Brain microvascular endothelial cell (primary cell): ENCODE measurements at regions not wholly inside any gene's neighbourhood (a gene's known extent, or its start where the extent isn't known, plus 50 kb on each side); places are given as distances from the start of the nearest gene placed in this dataset.

ENCODE experiments used
- DNase-seq: peaks from one replicate; pipeline ENCODE4 v3.0.0-alpha.2; 2020
- H3K27ac ChIP-seq: fragments of 250-450 bp; sonication (Bioruptor Pico); 2 replicates; pipeline ENCODE4 v1.5.1; 2020; ENCODE audit warnings: mild to moderate bottlenecking, moderate library complexity
- H3K27me3 ChIP-seq: fragments of 250-450 bp; sonication (Bioruptor Pico); replicated peaks from 2 replicates; pipeline ENCODE4 v1.5.1; 2020; ENCODE audit warnings: mild to moderate bottlenecking
- H3K36me3 ChIP-seq: fragments of 250-450 bp; sonication (Bioruptor Pico); replicated peaks from 2 replicates; pipeline ENCODE4 v1.5.1; 2020; ENCODE audit warnings: mild to moderate bottlenecking
- H3K4me3 ChIP-seq: 2 replicates; pipeline ENCODE4 v1.5.1; 2011; ENCODE audit warnings: low read depth, mild to moderate bottlenecking, control low read depth, low read length, moderate library complexity
- CTCF ChIP-seq: IDR thresholded peaks from 2 replicates; pipeline ENCODE4 v1.5.1; 2011; ENCODE audit warnings: low read depth, mild to moderate bottlenecking, moderate library complexity, low read length, control low read depth, inconsistent platforms; ENCODE audit errors: missing control alignments
- in situ Hi-C: cut with HindIII; loops from 2 replicates; pipeline ENCODE4 v1.10.0; 2017; ENCODE audit warnings: low sequenced_read_pairs, low pct_ligation_motif_present

GRCh38 chr5:158058208-158059120 lies 199.5 kb upstream of the CLINT1 start:
- DNase-seq = no peak
- no peak for TF ChIP-seq CTCF
- no peak overlapping the region for H3K4me3 ChIP-seq
- no peaks in the 10 kb centered on the region for H3K36me3 ChIP-seq
- in situ Hi-C loops = no loop called here
- no peaks in the 10 kb centered on the region for H3K27me3 ChIP-seq
- H3K27ac ChIP-seq = no peak overlapping the region

GRCh38 chr5:158056130-158056825 lies 197.3 kb upstream of the CLINT1 start:
- in situ Hi-C loops = no loop called here
- Histone ChIP-seq H3K4me3 (no peak overlapping the region), H3K36me3 (no peaks in the 10 kb centered on the region), H3K27me3 (no peaks in the 10 kb centered on the region), H3K27ac (no peak overlapping the region)
- DNase-seq = peak; percentile 24
- TF ChIP-seq CTCF = no peak

GRCh38 chr5:158055111-158055501 lies 196.2 kb upstream of the CLINT1 start:
- no peak for DNase-seq
- Histone ChIP-seq H3K4me3 (no peak overlapping the region), H3K27me3 (no peaks in the 10 kb centered on the region), H3K36me3 (no peaks in the 10 kb centered on the region), H3K27ac (no peak overlapping the region)
- in situ Hi-C loops = no loop called here
- no peak for TF ChIP-seq CTCF

GRCh38 chr5:158054223-158055110 lies 195.5 kb upstream of the CLINT1 start:
- Histone ChIP-seq H3K27ac (no peak overlapping the region), H3K36me3 (no peaks in the 10 kb centered on the region), H3K27me3 (no peaks in the 10 kb centered on the region), H3K4me3 (no peak overlapping the region)
- TF ChIP-seq CTCF = no peak
- no peak for DNase-seq
- in situ Hi-C loops = no loop called here

- Histone ChIP-seq H3K4me3 (no peak overlapping the region), H3K27ac (no peak overlapping the region), H3K27me3 (no peaks in the 10 kb centered on the region), H3K36me3 (no peaks in the 10 kb centered on the region)
- DNase-seq = no peak
- in situ Hi-C loops = no loop called here
- TF ChIP-seq CTCF = no peak
These were observed 192.1 kb upstream of the CLINT1 start for GRCh38 chr5:158051036-158051435.
